ENCODE measurements at regions not wholly inside any gene's neighbourhood (a gene's known extent, or its start where the extent isn't known, plus 50 kb on each side); places are given as distances from the start of the nearest gene placed in this dataset.

- TF ChIP-seq CTCF (IDR thresholded peaks at IDR 0.05) (no peak), POLR2A (IDR thresholded peaks at IDR 0.05) (no peak)
These were observed 1325.2 kb upstream of the PRR20A start for GRCh38 chr13:55815458-55816033.

Measured in heart left ventricle (tissue), 13 donors.